B cell (primary cell): ENCODE measurements at regions not wholly inside any gene's neighbourhood (a gene's known extent, or its start where the extent isn't known, plus 50 kb on each side); places are given as distances from the start of the nearest gene placed in this dataset.

ENCODE experiments used
- ATAC-seq: fragments of 200-7000 bp; cut with Tn5 transposase; one replicate; pipeline ENCODE4 v1.10.0; 2021; ENCODE audit warnings: low read depth, mild to moderate bottlenecking, moderate number of reproducible peaks, moderate library complexity
- CTCF ChIA-PET: fragments of 350-600 bp; sonication (Branson Sonifier 250); formaldehyde crosslinking; loops from one replicate; lab custom pipeline; 2021; ENCODE audit warnings: antibody characterized with exemption, inconsistent platforms; lab: Charles Lee
- POLR2A ChIA-PET: fragments of 350-600 bp; sonication (Branson Sonifier 250); formaldehyde crosslinking; loops from one replicate; lab custom pipeline; 2021; ENCODE audit warnings: antibody characterized with exemption; lab: Charles Lee
- DNase-seq: peaks from one replicate; pipeline ENCODE4 v3.0.0; 2013
- H2AFZ ChIP-seq: 2 replicates; pipeline ENCODE4 v1.6.1; 2012; ENCODE audit warnings: mild to moderate bottlenecking, low read depth, low read length; ENCODE audit not compliant: insufficient read depth, poor library complexity, severe bottlenecking
- H3K27ac ChIP-seq, 2 donors: 1 replicate in 1 of 2; 2 replicates in 1 of 2; pipeline ENCODE4 v1.5.1; 2012 to 2013; ENCODE audit warnings: low read length in 2 of 2, mild to moderate bottlenecking in 2 of 2, moderate library complexity in 1 of 2
- H3K27me3 ChIP-seq, 4 experiments: fragments of 200-600 bp in 1 of 4; sonication (generic) in 1 of 4; replicated peaks in 1 of 4; 1 replicate in 2 of 4; 2 replicates in 2 of 4; pipeline versions ENCODE4 v1.6.1 to v1.7.0; 2013 to 2016; ENCODE audit warnings: low read length in 3 of 4, mild to moderate bottlenecking in 2 of 4, mixed read lengths in 1 of 4, moderate library complexity in 1 of 4; ENCODE audit not compliant: insufficient read depth in 4 of 4, control insufficient read depth in 3 of 4; ENCODE audit errors: control extremely low read depth in 1 of 4
- H3K36me3 ChIP-seq, 2 experiments: replicated peaks in 1 of 2; 1 replicate in 1 of 2; 2 replicates in 1 of 2; pipeline versions ENCODE4 v1.6.1 to v1.7.1; 2013; ENCODE audit warnings: low read length in 1 of 2; ENCODE audit not compliant: insufficient read depth in 2 of 2, control insufficient read depth in 1 of 2; ENCODE audit errors: control extremely low read depth in 1 of 2, extremely low read depth in 1 of 2
- H3K4me1 ChIP-seq, 2 donors: fragments of 200-600 bp in 1 of 2; sonication (generic) in 1 of 2; 1 replicate in 1 of 2; 2 replicates in 1 of 2; pipeline versions ENCODE4 v1.5.1 to v1.6.1; 2013 to 2017; ENCODE audit warnings: low read length in 2 of 2; ENCODE audit not compliant: control insufficient read depth in 2 of 2, insufficient read depth in 2 of 2
- H3K4me2 ChIP-seq: replicated peaks from 2 replicates; pipeline ENCODE3; 2012; ENCODE audit warnings: mild to moderate bottlenecking, low read depth, low read length; ENCODE audit not compliant: poor library complexity, severe bottlenecking
- H3K4me3 ChIP-seq, 5 experiments: fragments of 200-600 bp in 1 of 5; sonication (generic) in 1 of 5; 1 replicate in 3 of 5; 2 replicates in 2 of 5; pipeline versions ENCODE4 v1.5.1 to v1.7.0; 2011 to 2016; ENCODE audit warnings: low read length in 4 of 5, mild to moderate bottlenecking in 4 of 5, low read depth in 2 of 5, control low read depth in 1 of 5, moderate library complexity in 1 of 5; ENCODE audit not compliant: insufficient read depth in 1 of 5; ENCODE audit errors: control extremely low read depth in 1 of 5, extremely low read depth in 1 of 5
- H3K79me2 ChIP-seq: fragments of 200-600 bp; sonication (generic); one replicate; pipeline ENCODE4 v1.6.0; 2016; ENCODE audit warnings: low read length; ENCODE audit not compliant: control insufficient read depth, insufficient read depth
- H3K9ac ChIP-seq: fragments of 200-600 bp; sonication (generic); 2 replicates; pipeline ENCODE4 v1.6.1; 2017; ENCODE audit warnings: mild to moderate bottlenecking, low read length, moderate library complexity
- H3K9me3 ChIP-seq, 3 donors: one replicate each; pipeline versions ENCODE4 v1.6.1 to v1.7.1; 2013; ENCODE audit warnings: low read length in 2 of 3; ENCODE audit not compliant: control insufficient read depth in 2 of 3, insufficient read depth in 1 of 3; ENCODE audit errors: control extremely low read depth in 1 of 3
- H4K20me1 ChIP-seq: 2 replicates; pipeline ENCODE4 v1.6.0; 2012; ENCODE audit warnings: mild to moderate bottlenecking, low read length; ENCODE audit not compliant: insufficient read depth, control insufficient read depth, poor library complexity, severe bottlenecking
- H3K27ac Mint-ChIP-seq: one replicate; pipeline ENCODE4 v1.8.0; 2021; ENCODE audit warnings: mixed read lengths
- H3K27me3 Mint-ChIP-seq: one replicate; pipeline ENCODE4 v1.8.0; 2021; ENCODE audit warnings: mixed read lengths
- H3K4me1 Mint-ChIP-seq: one replicate; pipeline ENCODE4 v1.8.0; 2021; ENCODE audit warnings: mixed read lengths
- H3K4me3 Mint-ChIP-seq: one replicate; pipeline ENCODE4 v1.8.0; 2021; ENCODE audit warnings: mixed read lengths
- H3K9me3 Mint-ChIP-seq: one replicate; pipeline ENCODE4 v1.8.0; 2022; ENCODE audit warnings: mixed read lengths; ENCODE audit not compliant: insufficient read depth
- EZH2 ChIP-seq: IDR thresholded peaks from 2 replicates; pipeline ENCODE4 v1.6.1; 2012; ENCODE audit warnings: borderline replicate concordance, low read depth, mild to moderate bottlenecking, moderate library complexity, low read length; ENCODE audit not compliant: insufficient read depth, poor library complexity, severe bottlenecking
- WGBS: methylation state at CpG from one replicate; pipeline ENCODE4 v1.1.5; 2013; ENCODE audit warnings: missing lambda C conversion rate; ENCODE audit not compliant: insufficient coverage; 5-methylcytosine and 5-hydroxymethylcytosine counted together
- intact Hi-C: fragments of 100-400 bp; cut with micrococcal nuclease; formaldehyde crosslinking; loops from one replicate; pipeline ENCODE4 v1.10.0; 2022
- TF ChIP-seq, protein P1 (sequence below): fragments of 200-600 bp; IDR thresholded peaks from one replicate; pipeline ENCODE4 v1.8.0; 2022; ENCODE audit warnings: antibody characterized with exemption, mild to moderate bottlenecking

DNA sequence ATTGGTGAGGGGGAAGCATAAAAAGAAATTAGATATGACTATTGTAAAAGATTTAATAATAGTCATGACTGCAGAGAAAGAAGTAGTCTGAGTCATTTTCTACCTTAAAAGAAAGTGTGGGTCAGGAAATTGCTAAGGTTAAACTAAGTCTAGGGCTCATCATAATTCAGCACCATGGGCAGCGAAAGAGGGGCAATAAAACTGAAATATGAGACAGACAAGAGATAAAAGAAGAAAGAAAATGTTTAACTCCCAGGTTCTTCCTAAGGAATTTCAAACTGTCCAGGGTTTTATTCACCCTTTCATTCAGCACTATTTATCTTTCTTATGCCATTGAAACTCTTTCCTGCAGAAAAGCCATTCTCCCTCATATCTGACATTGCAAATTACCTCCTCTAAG, 114.4 kb upstream of the API5 start:
- H3K27ac Mint-ChIP-seq, result no peak overlapping the region

DNA sequence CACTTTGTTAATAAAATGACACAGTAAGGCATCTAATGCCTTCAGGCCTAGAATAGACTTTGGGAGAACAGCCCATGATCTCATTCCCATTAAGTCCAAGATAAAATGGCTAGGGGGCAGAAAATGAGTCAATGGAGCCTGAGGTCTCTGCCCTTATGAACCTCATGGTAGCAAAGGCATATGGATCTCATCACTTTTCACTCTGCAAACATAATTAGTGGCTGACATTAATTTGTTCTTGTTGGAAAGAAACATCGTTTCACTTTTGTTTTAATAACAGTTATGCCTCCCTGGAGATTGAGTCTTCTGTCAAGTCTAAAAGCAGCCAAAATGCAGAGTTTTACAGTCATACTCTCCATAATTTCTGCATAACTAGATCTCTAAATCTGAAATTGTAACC, 111.8 kb upstream of the API5 start:
- no peak overlapping the region for H3K4me2 ChIP-seq
- H3K9me3 ChIP-seq, result peaks cover 0 to 1% (median 0%) of the 10 kb centered on the region in 3 donors
- H3K27ac Mint-ChIP-seq, result no peak overlapping the region
- TF ChIP-seq EZH2, result no peak
- TF ChIP-seq, protein P1, sequence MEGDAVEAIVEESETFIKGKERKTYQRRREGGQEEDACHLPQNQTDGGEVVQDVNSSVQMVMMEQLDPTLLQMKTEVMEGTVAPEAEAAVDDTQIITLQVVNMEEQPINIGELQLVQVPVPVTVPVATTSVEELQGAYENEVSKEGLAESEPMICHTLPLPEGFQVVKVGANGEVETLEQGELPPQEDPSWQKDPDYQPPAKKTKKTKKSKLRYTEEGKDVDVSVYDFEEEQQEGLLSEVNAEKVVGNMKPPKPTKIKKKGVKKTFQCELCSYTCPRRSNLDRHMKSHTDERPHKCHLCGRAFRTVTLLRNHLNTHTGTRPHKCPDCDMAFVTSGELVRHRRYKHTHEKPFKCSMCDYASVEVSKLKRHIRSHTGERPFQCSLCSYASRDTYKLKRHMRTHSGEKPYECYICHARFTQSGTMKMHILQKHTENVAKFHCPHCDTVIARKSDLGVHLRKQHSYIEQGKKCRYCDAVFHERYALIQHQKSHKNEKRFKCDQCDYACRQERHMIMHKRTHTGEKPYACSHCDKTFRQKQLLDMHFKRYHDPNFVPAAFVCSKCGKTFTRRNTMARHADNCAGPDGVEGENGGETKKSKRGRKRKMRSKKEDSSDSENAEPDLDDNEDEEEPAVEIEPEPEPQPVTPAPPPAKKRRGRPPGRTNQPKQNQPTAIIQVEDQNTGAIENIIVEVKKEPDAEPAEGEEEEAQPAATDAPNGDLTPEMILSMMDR, result no peak
- H3K36me3 ChIP-seq, result no peaks in the 10 kb centered on the region
- no peak for ATAC-seq
- ChIA-PET POLR2A (no interaction called here), CTCF (no interaction called here)
- H3K9ac ChIP-seq, result no peak overlapping the region
- peaks cover 2% of the 10 kb centered on the region for H3K9me3 Mint-ChIP-seq
- WGBS, result no CpG with 5 or more reads among the region's 1 CpG
- H3K4me3 ChIP-seq, result no peak overlapping the region
- H3K27me3 ChIP-seq, result no peaks in the 10 kb centered on the region
- H2AFZ ChIP-seq, result no peak overlapping the region
- intact Hi-C loops, result no loop called here
- no peaks in the 10 kb centered on the region for H4K20me1 ChIP-seq
- no peaks in the 10 kb centered on the region for H3K79me2 ChIP-seq
- no peaks in the 10 kb centered on the region for H3K4me1 Mint-ChIP-seq
- no peaks in the 10 kb centered on the region for H3K4me1 ChIP-seq
- no peak overlapping the region for H3K4me3 Mint-ChIP-seq
- DNase-seq, result no peak
- H3K27ac ChIP-seq, result no peak overlapping the region
- H3K27me3 Mint-ChIP-seq, result no peaks in the 10 kb centered on the region

More for the DNA sequence above, 114.4 kb upstream of the API5 start:
- H3K79me2 ChIP-seq, result no peaks in the 10 kb centered on the region
- H3K4me3 Mint-ChIP-seq, result no peak overlapping the region
- H3K4me2 ChIP-seq, result no peak overlapping the region
- TF ChIP-seq, protein P1, result no peak
- no peak for TF ChIP-seq EZH2
- H3K4me1 Mint-ChIP-seq, result no peaks in the 10 kb centered on the region
- H3K9ac ChIP-seq, result no peak overlapping the region
- no peaks in the 10 kb centered on the region for H3K4me1 ChIP-seq
- H3K4me3 ChIP-seq, result no peak overlapping the region
- intact Hi-C loops, result no loop called here
- H2AFZ ChIP-seq, result no peak overlapping the region
- no peaks in the 10 kb centered on the region for H3K27me3 ChIP-seq
- peaks cover 0 to 1% (median 0%) of the 10 kb centered on the region in 3 donors for H3K9me3 ChIP-seq
- ATAC-seq (no peak), DNase-seq (no peak)
- POLR2A ChIA-PET, result no interaction called here
- no CpG with 5 or more reads among the region's 1 CpG for WGBS
- H4K20me1 ChIP-seq, result no peaks in the 10 kb centered on the region
- CTCF ChIA-PET, result no interaction called here
- H3K36me3 ChIP-seq, result no peaks in the 10 kb centered on the region
- no peak overlapping the region for H3K27ac ChIP-seq
- peaks cover 5% of the 10 kb centered on the region for H3K9me3 Mint-ChIP-seq
- no peaks in the 10 kb centered on the region for H3K27me3 Mint-ChIP-seq
